Endometrium (tissue), 2 donors: ENCODE measurements at regions not wholly inside any gene's neighbourhood (a gene's known extent, or its start where the extent isn't known, plus 50 kb on each side); places are given as distances from the start of the nearest gene placed in this dataset.
"Not testable (repeated sequence)": the region's sequence is repeated elsewhere in the genome, so short reads cannot be mapped to it uniquely, and the experiment has no call there.

ENCODE experiments used
- FAIRE-seq: peaks from 2 replicates; lab custom pipeline; 2012; peaks lifted over from hg19 to GRCh38; lab: Jason Lieb, UNC
- donor health status: control.
- donor health status: control.

- no peak for FAIRE-seq
Measured at GRCh38 chr3:197368330-197368729, 69.9 kb upstream of the DLG1 start.

DNA sequence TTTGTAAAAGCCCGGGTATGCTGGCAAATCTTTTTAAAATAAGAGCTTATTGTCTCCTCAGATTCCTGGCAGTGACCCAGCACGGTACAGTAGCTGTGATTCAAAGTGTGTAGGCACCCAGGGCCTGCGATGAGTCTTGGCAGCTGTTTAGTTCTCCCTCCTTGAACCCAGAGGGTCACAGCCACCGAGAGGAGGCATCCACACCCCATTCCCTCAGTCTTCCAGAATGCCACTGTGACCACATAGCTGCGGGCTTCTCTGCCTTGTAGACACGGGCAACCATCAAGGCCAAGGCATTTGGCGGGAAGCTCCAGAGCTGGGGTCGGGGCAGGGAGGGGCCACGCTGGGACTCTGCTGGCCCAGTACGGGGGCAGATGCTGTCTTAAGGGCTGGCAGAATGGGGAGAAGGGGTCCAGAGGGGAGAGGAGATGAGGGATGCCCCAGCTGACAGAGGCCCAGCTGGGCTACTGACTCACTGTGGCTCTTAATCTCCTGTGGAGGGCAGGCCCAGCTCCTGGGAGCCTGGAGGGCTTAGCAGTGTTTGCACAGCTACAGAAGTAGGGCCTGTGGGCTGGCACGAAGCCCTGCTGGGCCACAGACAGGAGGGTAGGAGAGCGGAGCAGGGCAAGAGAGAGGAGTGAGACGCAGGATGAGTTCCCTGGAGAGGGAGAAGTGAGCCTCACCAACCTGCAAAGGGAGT is 68.8 kb upstream of the DLG1 start:
- FAIRE-seq, result no peak

- FAIRE-seq, result no peak
Measured at GRCh38 chr3:197366301-197367044, 68.1 kb upstream of the DLG1 start.

DNA sequence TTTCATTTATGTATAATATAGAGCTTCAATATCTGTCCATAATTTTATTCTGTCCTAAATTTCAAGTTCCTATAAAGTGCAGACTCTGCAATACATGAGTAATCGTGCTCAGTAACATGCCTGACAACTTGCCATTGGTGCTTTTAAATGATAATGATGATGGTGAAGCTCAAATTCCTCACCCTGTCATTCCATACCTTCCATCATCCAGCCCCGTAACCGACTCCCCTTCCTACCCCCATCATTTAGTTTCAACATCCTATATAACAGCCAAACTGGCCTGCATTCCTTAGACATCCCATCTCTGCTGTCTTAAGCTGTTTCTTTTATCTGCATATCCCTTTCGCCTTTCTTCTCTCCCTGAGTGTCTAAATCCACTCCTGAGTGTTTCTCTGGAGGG is 67.2 kb upstream of the DLG1 start:
- FAIRE-seq, result no peak

- FAIRE-seq, result no peak
Measured at GRCh38 chr3:197364410-197365071, 66.1 kb upstream of the DLG1 start.

DNA sequence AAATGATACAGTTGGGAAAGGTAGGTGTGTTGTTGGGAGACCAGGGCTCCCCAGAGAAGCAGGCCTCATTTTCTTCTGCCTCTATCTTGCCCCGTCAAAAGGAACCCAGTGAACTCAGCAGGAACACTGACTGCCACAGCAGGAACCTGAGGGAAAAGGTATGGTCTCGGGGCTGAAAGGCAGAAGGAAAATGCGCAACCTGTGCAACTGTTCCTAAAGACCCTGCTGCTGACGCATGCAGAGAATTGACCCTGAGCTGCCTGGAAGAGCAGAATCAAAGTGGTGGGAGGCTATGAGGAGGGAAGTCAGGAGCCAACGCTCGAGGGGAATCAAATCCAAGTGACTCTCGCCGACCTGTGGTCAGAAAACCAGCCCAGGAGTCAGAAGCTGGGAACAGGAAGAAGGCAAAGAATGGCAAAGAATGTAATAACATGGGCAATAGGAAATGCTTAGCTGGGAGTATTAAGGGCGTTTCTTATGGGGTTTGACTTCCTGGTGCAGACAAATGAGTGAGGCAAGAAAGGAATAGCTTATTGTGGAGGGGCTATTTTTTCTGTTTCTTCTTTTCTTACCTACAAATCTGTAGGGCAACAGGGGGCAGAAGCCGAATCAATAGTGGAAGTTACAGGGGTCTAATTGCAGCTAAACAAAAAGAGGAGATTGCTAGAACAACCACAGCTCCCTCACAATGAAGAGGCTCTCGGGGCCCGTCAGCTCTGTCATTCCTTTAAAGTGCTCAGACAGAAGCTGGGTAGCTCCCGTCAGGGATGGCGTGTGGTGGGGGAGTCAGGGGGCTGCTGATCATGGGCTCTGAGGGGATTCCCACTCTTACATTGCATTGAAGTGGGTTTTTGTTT is 65.4 kb upstream of the DLG1 start:
- no peak for FAIRE-seq

- FAIRE-seq, result no peak
Measured at GRCh38 chr3:197362081-197362480, 63.7 kb upstream of the DLG1 start.

- FAIRE-seq, result not testable (repeated sequence)
Measured at GRCh38 chr3:197360095-197360494, 61.7 kb upstream of the DLG1 start.

DNA sequence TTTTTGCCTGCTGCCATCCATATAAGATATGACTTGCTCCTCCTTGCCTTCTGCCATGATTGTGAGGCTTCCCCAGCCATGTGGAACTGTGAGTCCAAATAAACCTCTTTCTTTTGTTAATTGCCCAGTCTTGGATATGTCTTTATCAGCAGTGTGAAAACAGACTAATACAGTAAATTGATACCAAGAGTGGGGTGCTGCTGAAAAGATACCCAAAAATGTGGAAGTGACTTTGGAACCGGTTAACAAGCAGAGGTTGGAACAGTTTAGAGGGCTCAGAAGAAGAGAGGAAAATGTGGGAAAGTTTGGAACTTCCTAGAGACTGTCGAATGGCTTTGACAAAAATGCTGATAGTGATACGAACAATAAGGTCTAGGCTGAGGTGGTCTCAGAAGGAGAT is 61.1 kb upstream of the DLG1 start:
- not testable (repeated sequence) for FAIRE-seq

GRCh38 chr3:197356741-197357140 is 58.3 kb upstream of the DLG1 start:
- no peak for FAIRE-seq

DNA sequence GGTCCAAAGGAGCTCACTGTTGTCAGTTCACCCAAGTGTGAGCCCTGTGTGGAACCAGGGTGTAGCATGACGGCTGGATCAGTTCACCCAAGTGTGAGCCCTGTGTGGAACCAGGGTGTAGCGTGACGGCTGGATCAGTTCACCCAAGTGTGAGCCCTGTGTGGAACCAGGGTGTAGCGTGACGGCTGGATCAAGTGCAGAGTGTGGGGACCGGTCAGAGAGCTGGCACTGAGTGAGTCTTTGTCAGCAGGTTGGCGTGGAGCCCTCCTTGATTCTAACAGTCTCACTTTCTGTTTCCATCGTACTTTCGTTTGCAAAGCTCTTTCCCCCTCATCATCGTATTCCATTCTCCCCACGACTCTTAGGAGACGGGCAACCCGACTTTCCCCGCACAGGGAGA is 57.9 kb upstream of the DLG1 start:
- FAIRE-seq, result no peak

- FAIRE-seq, result no peak
Measured at GRCh38 chr3:197355713-197356112, 57.3 kb upstream of the DLG1 start.

DNA sequence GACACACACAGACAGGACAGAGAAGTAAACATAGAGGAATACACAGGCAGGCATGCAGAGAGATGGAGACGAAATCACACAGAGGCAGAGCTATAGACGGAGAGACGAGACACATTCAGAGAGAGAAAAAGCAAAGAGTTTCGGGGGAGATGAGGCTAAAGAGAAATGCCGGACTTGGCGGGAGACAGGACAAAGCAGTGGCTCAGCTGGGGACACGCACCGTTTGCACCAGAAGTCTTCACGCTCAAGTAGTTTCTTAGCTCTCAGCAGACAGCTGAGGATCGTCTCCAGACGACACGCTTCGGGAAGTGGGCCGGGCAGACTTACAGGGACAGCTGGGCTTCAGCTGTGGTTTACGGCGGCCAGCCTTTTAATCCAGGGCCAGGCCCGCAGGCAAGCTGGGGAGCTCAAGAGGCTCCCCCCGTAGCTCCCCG is 56.2 kb upstream of the DLG1 start:
- no peak for FAIRE-seq

GRCh38 chr3:197353867-197354567 is 55.6 kb upstream of the DLG1 start:
- no peak for FAIRE-seq

DNA sequence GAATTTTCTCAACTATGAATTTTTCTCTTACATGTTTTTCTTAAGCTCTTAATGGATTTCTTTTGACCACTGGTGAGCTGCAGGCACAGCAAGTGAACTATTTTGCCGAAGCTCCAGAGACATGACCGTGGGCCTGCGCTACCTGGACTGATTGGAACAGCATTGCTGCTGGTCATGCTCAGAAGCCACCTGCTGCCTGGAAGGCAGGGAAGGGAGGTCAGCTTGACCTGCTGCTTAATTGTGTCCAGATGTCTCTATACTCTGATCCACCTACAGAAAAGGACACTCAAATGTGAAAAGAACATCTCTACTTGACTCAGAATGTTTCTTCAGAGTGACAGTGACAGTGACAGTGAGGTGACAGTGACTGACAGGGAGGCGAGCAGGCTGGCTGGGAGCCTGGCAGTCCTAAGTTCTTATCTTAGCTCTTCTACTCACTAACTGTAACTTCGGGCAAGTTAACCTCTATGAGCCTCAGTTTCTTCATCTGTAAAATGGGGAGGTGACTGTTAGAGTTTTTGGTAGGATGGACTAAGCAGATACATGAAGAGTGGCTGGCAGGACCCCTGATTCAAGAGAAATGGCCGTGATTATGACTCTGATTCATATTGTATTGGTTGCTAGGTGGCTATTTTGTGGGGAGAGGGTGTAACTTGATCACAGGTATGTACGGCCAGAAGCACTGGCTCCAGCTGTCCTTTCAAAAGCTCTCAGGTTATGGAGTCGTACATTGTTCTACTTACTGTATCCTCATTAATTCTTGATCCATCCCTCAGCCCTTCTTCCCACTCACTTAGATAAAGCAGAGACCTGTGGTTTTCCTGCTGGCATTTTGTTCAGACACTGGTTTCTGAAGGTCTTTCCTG is 54.8 kb upstream of the DLG1 start:
- no peak for FAIRE-seq

DNA sequence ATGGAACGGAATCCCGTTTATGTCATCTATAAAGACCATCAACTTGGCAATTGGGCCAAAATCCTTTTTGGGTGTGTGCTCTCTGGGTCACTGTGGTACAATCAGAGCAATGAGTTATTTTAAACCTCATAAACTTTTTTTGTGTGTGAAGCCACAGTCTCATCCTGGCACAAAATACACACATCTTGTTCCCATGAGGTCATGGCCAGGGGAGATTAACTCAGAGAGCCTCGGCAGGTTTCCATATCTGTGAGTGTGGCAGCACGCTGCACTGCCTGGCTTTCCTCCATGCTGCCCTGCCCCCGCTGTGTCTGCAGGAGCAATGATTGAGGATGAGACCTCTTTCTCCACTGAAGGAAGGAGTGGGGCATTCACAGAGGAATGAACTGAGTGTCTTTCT is 54.0 kb upstream of the DLG1 start:
- no peak for FAIRE-seq

GRCh38 chr3:197350446-197350845 is 52.0 kb upstream of the DLG1 start:
- FAIRE-seq, result no peak

- FAIRE-seq, result no peak
Measured at GRCh38 chr3:197349368-197349767, 51.0 kb upstream of the DLG1 start.
